GM12878 (cell line): ENCODE measurements at regions not wholly inside any gene's neighbourhood (a gene's known extent, or its start where the extent isn't known, plus 50 kb on each side); places are given as distances from the start of the nearest gene placed in this dataset.

Experiments used
- ATAC-seq: fragments of 200-7000 bp; cut with Tn5 transposase; 3 replicates; pipeline ENCODE4 v1.9.1; 2020; ENCODE audit warnings: mild to moderate bottlenecking, moderate library complexity
- BruUV-seq: library from RNA; stranded (reverse); fragments of 400-500 nt; replicated peaks from 2 replicates; lab custom pipeline; 2021; lab: Mats Ljungman, UMichigan
- CTCF ChIA-PET: fragments of 300-600 bp; sonication (Branson Sonifier 250); formaldehyde crosslinking; extraction: SDS; loops from one replicate; lab custom pipeline; 2021; ENCODE audit warnings: inconsistent platforms; lab: Yijun Ruan, JAX
- POLR2A ChIA-PET: fragments of 350-600 bp; formaldehyde crosslinking; extraction: SDS; loops from one replicate; lab custom pipeline; 2021; ENCODE audit warnings: inconsistent platforms; lab: Charles Lee
- RAD21 ChIA-PET: fragments of 300-600 bp; sonication (Branson Sonifier 250); formaldehyde crosslinking; loops from one replicate; lab custom pipeline; 2023; ENCODE audit warnings: antibody characterized with exemption; ENCODE audit not compliant: unreplicated experiment; lab: Charles Lee
- SMC1A ChIA-PET: fragments of 300-600 bp; sonication (Branson Sonifier 250); formaldehyde crosslinking; loops from one replicate; lab custom pipeline; 2023; ENCODE audit not compliant: unreplicated experiment, uncharacterized antibody; lab: Charles Lee
- DNase-seq: peaks from one replicate; pipeline ENCODE4 v3.0.0-alpha.2; 2011; ENCODE audit warnings: low read depth, low spot score
- FAIRE-seq: peaks from 3 replicates; lab custom pipeline; 2011; peaks lifted over from hg19 to GRCh38; lab: Jason Lieb, UNC
- H2AFZ ChIP-seq: 2 replicates; pipeline ENCODE4 v1.6.0; 2011; ENCODE audit warnings: low read depth, low read length, control low read depth; ENCODE audit not compliant: control insufficient read depth
- H3K27ac ChIP-seq: 2 replicates; pipeline ENCODE4 v1.5.1; 2011; ENCODE audit warnings: control low read depth; ENCODE audit not compliant: control insufficient read depth, insufficient read depth
- H3K27me3 ChIP-seq, 2 experiments: replicated peaks in 1 of 2; 2 replicates each; pipeline versions ENCODE4 v1.6.0 to v1.6.1; 2011; ENCODE audit warnings: low read length in 1 of 2; ENCODE audit not compliant: control insufficient read depth in 2 of 2, insufficient read depth in 2 of 2
- H3K36me3 ChIP-seq, 2 experiments: 2 replicates each; pipeline ENCODE4 v1.5.1; 2011; ENCODE audit warnings: low read length in 1 of 2; ENCODE audit not compliant: control insufficient read depth in 2 of 2, insufficient read depth in 2 of 2
- H3K4me1 ChIP-seq: 2 replicates; pipeline ENCODE4 v1.6.1; 2011; ENCODE audit warnings: mild to moderate bottlenecking, low read length, moderate library complexity, mixed read lengths; ENCODE audit not compliant: control insufficient read depth, insufficient read depth
- H3K4me2 ChIP-seq: 2 replicates; pipeline ENCODE4 v1.6.0; 2011; ENCODE audit warnings: control low read depth; ENCODE audit not compliant: control insufficient read depth, insufficient read depth
- H3K4me3 ChIP-seq: fragments of 200-600 bp; sonication (generic); 2 replicates; pipeline ENCODE4 v1.5.1; 2016
- H3K79me2 ChIP-seq: 2 replicates; pipeline ENCODE4 v1.6.0; 2011; ENCODE audit warnings: low read length; ENCODE audit not compliant: control insufficient read depth, insufficient read depth
- H3K9ac ChIP-seq: 2 replicates; pipeline ENCODE4 v1.8.0; 2011; ENCODE audit warnings: low read length, control low read depth, mixed read lengths; ENCODE audit not compliant: control insufficient read depth, insufficient read depth
- H3K9me3 ChIP-seq: replicated peaks from 3 replicates; pipeline ENCODE4 v1.5.1; 2011; ENCODE audit warnings: mild to moderate bottlenecking, low read length; ENCODE audit not compliant: control insufficient read depth, insufficient read depth
- H4K20me1 ChIP-seq: 2 replicates; pipeline ENCODE4 v1.6.0; 2011; ENCODE audit not compliant: control insufficient read depth, insufficient read depth
- CHD2 ChIP-seq: IDR thresholded peaks from 2 replicates; pipeline ENCODE4 v1.6.1; 2011; ENCODE audit warnings: low read depth, low read length, improper control_type of control experiment, borderline replicate concordance
- ETV6 ChIP-seq, 2 experiments: fragments of 450-650 bp in 1 of 2; IDR thresholded peaks in 1 of 2; conservative IDR thresholded peaks in 1 of 2; 2 replicates each; pipeline ENCODE4 v1.6.1; 2014; ENCODE audit warnings: antibody characterized with exemption in 1 of 2, borderline replicate concordance in 1 of 2, low read depth in 1 of 2, mild to moderate bottlenecking in 1 of 2, moderate library complexity in 1 of 2
- EZH2 ChIP-seq: IDR thresholded peaks from 2 replicates; pipeline ENCODE4 v1.6.1; 2012; ENCODE audit warnings: low read depth, mild to moderate bottlenecking, control low read depth, inconsistent platforms, low read length, borderline replicate concordance; ENCODE audit not compliant: control insufficient read depth
- HDGF ChIP-seq: fragments of 450-650 bp; IDR thresholded peaks from 2 replicates; pipeline ENCODE4 v1.6.1; 2016; ENCODE audit warnings: antibody characterized with exemption
- KAT2A ChIP-seq: conservative IDR thresholded peaks from 2 replicates; pipeline ENCODE4 v1.6.1; 2011; ENCODE audit warnings: low read depth, low read length; ENCODE audit not compliant: control insufficient read depth
- KDM1A ChIP-seq: fragments of 200-600 bp; sonication (generic); IDR thresholded peaks from 2 replicates; pipeline ENCODE4 v1.6.1; 2016; ENCODE audit warnings: borderline replicate concordance
- PML ChIP-seq: IDR thresholded peaks from 2 replicates; pipeline ENCODE4 v1.6.1; 2012; ENCODE audit warnings: low read length, inconsistent platforms
- POLR2AphosphoS5 ChIP-seq: IDR thresholded peaks from 2 replicates; pipeline ENCODE4 v1.6.1; 2011; ENCODE audit warnings: mild to moderate bottlenecking, low read length, inconsistent platforms
- RAD51 ChIP-seq: fragments of 450-650 bp; IDR thresholded peaks from 2 replicates; pipeline ENCODE4 v1.6.1; 2016; ENCODE audit warnings: moderate library complexity, mild to moderate bottlenecking, inconsistent platforms
- RBBP5 ChIP-seq: fragments of 200-600 bp; sonication (generic); conservative IDR thresholded peaks from 2 replicates; pipeline ENCODE4 v1.6.1; 2016
- SKIL ChIP-seq: fragments of 450-650 bp; IDR thresholded peaks from 2 replicates; pipeline ENCODE4 v1.6.1; 2017; ENCODE audit warnings: mild to moderate bottlenecking, low read depth, inconsistent platforms; ENCODE audit not compliant: poor library complexity, severe bottlenecking
- SREBF1 ChIP-seq: IDR thresholded peaks from 2 replicates; pipeline ENCODE4 v1.6.1; 2012; ENCODE audit warnings: mild to moderate bottlenecking, low read length
- TARDBP ChIP-seq: IDR thresholded peaks from 2 replicates; pipeline ENCODE4 v1.6.1; 2016; ENCODE audit warnings: borderline replicate concordance
- USF1 ChIP-seq: IDR thresholded peaks from 2 replicates; pipeline ENCODE4 v1.6.1; 2011; ENCODE audit warnings: borderline replicate concordance, low read depth, mild to moderate bottlenecking, moderate library complexity, mixed read lengths, low read length; ENCODE audit not compliant: insufficient read depth; ENCODE audit errors: extremely low read length
- ZNF217 ChIP-seq: fragments of 450-650 bp; IDR thresholded peaks from 2 replicates; pipeline ENCODE4 v1.6.1; 2017; ENCODE audit warnings: antibody characterized with exemption, mild to moderate bottlenecking
- ZNF274 ChIP-seq: IDR thresholded peaks from one replicate; pipeline ENCODE4 v1.8.0; 2011; ENCODE audit not compliant: insufficient read length, insufficient read depth
- WGBS: methylation state at CpG from one replicate; pipeline ENCODE4 v1.1.6; 2016; ENCODE audit warnings: low lambda C conversion rate; ENCODE audit not compliant: insufficient replicate concordance, insufficient coverage; ENCODE audit errors: missing lambda C conversion rate; 5-methylcytosine and 5-hydroxymethylcytosine counted together
- in situ Hi-C: fragments of 300-500 bp; cut with MboI; formaldehyde crosslinking; loops from 9 replicates; pipeline ENCODE4 v1.14.3; 2018; ENCODE audit warnings: mixed read lengths
- intact Hi-C: fragments of 100-400 bp; cut with micrococcal nuclease; formaldehyde crosslinking; loops from one replicate; pipeline ENCODE4 v1.14.2; 2022; ENCODE audit not compliant: unreplicated experiment

- in situ Hi-C loops, result no loop called here
- POLR2A ChIA-PET, result no interaction called here
- no peak for FAIRE-seq
Observed at GRCh38 chr10:89073719-89074118, 83.1 kb downstream of the FAS start.

More at GRCh38 chr10:89073719-89074118, 83.1 kb downstream of the FAS start:
- ATAC-seq (no peak), DNase-seq (no peak)
- Histone ChIP-seq H3K27ac (no peak overlapping the region), H3K4me2 (no peak overlapping the region), H3K79me2 (no peaks in the 10 kb centered on the region), H3K4me3 (no peak overlapping the region), H3K9ac (no peak overlapping the region), H3K36me3 (no peaks in the 10 kb centered on the region), H3K27me3 (no peaks in the 10 kb centered on the region), H2AFZ (no peak overlapping the region), H3K4me1 (peaks cover 2% of the 10 kb centered on the region; the same call in 1 of the 2 replicates), H4K20me1 (no peaks in the 10 kb centered on the region), H3K9me3 (no peaks in the 10 kb centered on the region)
- no TSS peak for BruUV-seq
- intact Hi-C loops, result no loop called here
- TF ChIP-seq TARDBP (no peak), SKIL (no peak), KDM1A (no peak), RAD51 (no peak), HDGF (no peak), ZNF274 (no peak), USF1 (no peak), KAT2A (no peak), ETV6 (conservative IDR thresholded peaks at IDR 0.05 in 1 of 2, IDR thresholded peaks at IDR 0.05 in 1 of 2; ENCODE audit: borderline replicate concordance in 1 of 2, low read depth in 1 of 2) (no peak), RBBP5 (no peak), CHD2 (no peak), EZH2 (no peak), ZNF217 (no peak), PML (no peak), SREBF1 (no peak), POLR2AphosphoS5 (no peak)
- 72% methylated on average over 2 of the region's 2 CpGs for WGBS
- ChIA-PET CTCF (interaction anchor here (0.9 kb wide), 1 partner anchor 86 kb away, joined by 3 read pairs; no protein-coding TSS in a partner anchor), RAD21 (no interaction called here), SMC1A (interaction anchor here (0.9 kb wide), 2 partner anchors 10 to 21 kb away, joined by 3 to 5 read pairs; no protein-coding TSS in a partner anchor)
